ENCODE measurements at regions not wholly inside any gene's neighbourhood (a gene's known extent, or its start where the extent isn't known, plus 50 kb on each side); places are given as distances from the start of the nearest gene placed in this dataset.

DNA sequence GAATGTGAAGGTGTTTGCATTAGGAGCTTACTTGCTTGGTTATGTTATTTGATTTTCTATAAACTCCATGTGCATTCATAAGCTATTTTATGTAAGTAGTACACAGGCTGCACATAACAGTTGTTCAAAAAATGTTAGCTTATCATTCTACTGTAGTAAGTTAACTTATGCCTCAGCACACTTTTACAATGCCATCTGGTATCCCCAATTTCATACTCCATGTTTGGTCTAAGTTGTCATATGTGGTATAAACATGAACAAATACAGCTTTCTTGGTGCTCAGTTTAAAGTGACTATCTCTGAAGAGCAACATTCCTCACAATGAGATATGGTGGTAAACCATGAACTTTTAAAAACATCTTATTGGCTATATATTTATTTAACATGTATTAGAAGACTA lies 104.3 kb upstream of the LEF1 start:
- TF ChIP-seq GATA2 (IDR thresholded peaks at IDR 0.05; ENCODE audit: insufficient read depth, insufficient read length, low read depth, low read length) (no peak), MAX (IDR thresholded peaks at IDR 0.05; ENCODE audit: insufficient read depth, insufficient read length) (no peak), POLR2AphosphoS5 (IDR thresholded peaks at IDR 0.05; ENCODE audit: insufficient read depth, low read depth, low read length) (no peak), EZH2 (IDR thresholded peaks at IDR 0.05; ENCODE audit: borderline replicate concordance, low read depth, low read length, severe bottlenecking) (no peak), POLR2A (IDR thresholded peaks at IDR 0.05; ENCODE audit: low read depth, low read length) (no peak), MYC (IDR thresholded peaks at IDR 0.05; ENCODE audit: low read depth, low read length) (no peak), FOS (IDR thresholded peaks at IDR 0.05; ENCODE audit: borderline replicate concordance, insufficient read depth, low read length) (no peak)
- TF ChIP-seq, protein P1, sequence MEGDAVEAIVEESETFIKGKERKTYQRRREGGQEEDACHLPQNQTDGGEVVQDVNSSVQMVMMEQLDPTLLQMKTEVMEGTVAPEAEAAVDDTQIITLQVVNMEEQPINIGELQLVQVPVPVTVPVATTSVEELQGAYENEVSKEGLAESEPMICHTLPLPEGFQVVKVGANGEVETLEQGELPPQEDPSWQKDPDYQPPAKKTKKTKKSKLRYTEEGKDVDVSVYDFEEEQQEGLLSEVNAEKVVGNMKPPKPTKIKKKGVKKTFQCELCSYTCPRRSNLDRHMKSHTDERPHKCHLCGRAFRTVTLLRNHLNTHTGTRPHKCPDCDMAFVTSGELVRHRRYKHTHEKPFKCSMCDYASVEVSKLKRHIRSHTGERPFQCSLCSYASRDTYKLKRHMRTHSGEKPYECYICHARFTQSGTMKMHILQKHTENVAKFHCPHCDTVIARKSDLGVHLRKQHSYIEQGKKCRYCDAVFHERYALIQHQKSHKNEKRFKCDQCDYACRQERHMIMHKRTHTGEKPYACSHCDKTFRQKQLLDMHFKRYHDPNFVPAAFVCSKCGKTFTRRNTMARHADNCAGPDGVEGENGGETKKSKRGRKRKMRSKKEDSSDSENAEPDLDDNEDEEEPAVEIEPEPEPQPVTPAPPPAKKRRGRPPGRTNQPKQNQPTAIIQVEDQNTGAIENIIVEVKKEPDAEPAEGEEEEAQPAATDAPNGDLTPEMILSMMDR (IDR thresholded peaks at IDR 0.05; ENCODE audit: extremely low read depth in 1 of 2, insufficient read depth in 1 of 2, low read depth in 1 of 2, low read length in 2 of 2), result no peak
- no TSS peak for BruUV-seq (replicated peaks)
- Histone ChIP-seq H3K9me3 (replicated peaks; ENCODE audit: control insufficient read depth, insufficient read depth, low read length) (no peaks in the 10 kb centered on the region), H3K4me2 (ENCODE audit: insufficient read depth, low read length) (no peak overlapping the region), H3K9me1 (replicated peaks; ENCODE audit: control insufficient read depth, extremely low read depth, insufficient read depth, low read length) (no peaks in the 10 kb centered on the region), H4K20me1 (replicated peaks; ENCODE audit: control insufficient read depth, extremely low read depth, insufficient read depth, low read length) (no peaks in the 10 kb centered on the region), H3K9ac (replicated peaks; ENCODE audit: extremely low read depth, insufficient read depth, low read length) (no peak overlapping the region), H3K4me3 (replicated peaks in 1 of 3; ENCODE audit: insufficient read depth in 1 of 3, low read depth in 1 of 3, low read length in 3 of 3) (no peak overlapping the region), H3K36me3 (ENCODE audit: control insufficient read depth in 2 of 2, extremely low read depth in 1 of 2, insufficient read depth in 2 of 2, low read length in 2 of 2) (no peaks in the 10 kb centered on the region), H2AFZ (ENCODE audit: low read depth, low read length) (no peak overlapping the region), H3K79me2 (ENCODE audit: control insufficient read depth, insufficient read depth, low read length) (no peaks in the 10 kb centered on the region), H3K27ac (ENCODE audit: insufficient read depth, low read depth, low read length) (no peak overlapping the region), H3K4me1 (ENCODE audit: control insufficient read depth, extremely low read depth, insufficient read depth, low read length) (no peaks in the 10 kb centered on the region), H3K27me3 (ENCODE audit: control insufficient read depth in 2 of 2, insufficient read depth in 2 of 2, low read length in 2 of 2) (no peaks in the 10 kb centered on the region)
- dilution Hi-C loops (cut with MboI; ENCODE audit: extremely low pct_ligation_motif_present, low sequenced_read_pairs), result no loop called here
- intact Hi-C loops (cut with micrococcal nuclease), result no loop called here
- DNase-seq (ENCODE audit: low read depth, low spot score), result no peak
- no peak for FAIRE-seq
- ChIA-PET CTCF (no interaction called here), POLR2A (no interaction called here)

Measured in endothelial cell of umbilical vein (primary cell).